Panc1 (cell line): ENCODE measurements at regions not wholly inside any gene's neighbourhood (a gene's known extent, or its start where the extent isn't known, plus 50 kb on each side); places are given as distances from the start of the nearest gene placed in this dataset.

Experiments used
- ATAC-seq: fragments of 200-7000 bp; cut with Tn5 transposase; 2 replicates; pipeline ENCODE4 v1.9.1; 2020; ENCODE audit warnings: mild to moderate bottlenecking, moderate library complexity
- BruUV-seq: library from RNA; stranded (reverse); fragments of 400-500 nt; replicated peaks from 2 replicates; lab custom pipeline; 2021; lab: Mats Ljungman, UMichigan
- CTCF ChIA-PET: fragments of 300-600 bp; sonication (Branson Sonifier 250); formaldehyde crosslinking; loops from one replicate; lab custom pipeline; 2022; ENCODE audit warnings: antibody characterized with exemption; lab: Charles Lee
- POLR2A ChIA-PET: fragments of 300-600 bp; sonication (Branson Sonifier 250); formaldehyde crosslinking; loops from one replicate; lab custom pipeline; 2022; ENCODE audit warnings: antibody characterized with exemption; lab: Charles Lee
- DNase-seq: peaks from one replicate; pipeline ENCODE4 v3.0.0-alpha.2; 2010; ENCODE audit warnings: low read depth, low spot score
- H3K27ac ChIP-seq: 2 replicates; pipeline ENCODE4 v1.5.1; 2011; ENCODE audit warnings: mild to moderate bottlenecking, low read length, inconsistent platforms
- H3K27me3 ChIP-seq: fragments of 200-500 bp; sonication (Bioruptor generic); 2 replicates; pipeline ENCODE4 v1.6.0; 2014; ENCODE audit warnings: low read length, inconsistent platforms; ENCODE audit not compliant: control insufficient read depth, insufficient read depth
- H3K36me3 ChIP-seq: fragments of 200-500 bp; sonication (Bioruptor generic); 2 replicates; pipeline ENCODE4 v1.5.1; 2014; ENCODE audit warnings: inconsistent platforms, mild to moderate bottlenecking, low read length, moderate library complexity; ENCODE audit not compliant: control insufficient read depth, insufficient read depth
- H3K4me1 ChIP-seq: 2 replicates; pipeline ENCODE4 v1.5.1; 2011; ENCODE audit warnings: inconsistent platforms, mild to moderate bottlenecking, low read length, moderate library complexity; ENCODE audit not compliant: control insufficient read depth, insufficient read depth
- H3K4me3 ChIP-seq, 2 experiments: 2 replicates each; pipeline ENCODE4 v1.5.1; 2011 to 2012; ENCODE audit warnings: low read depth in 2 of 2, low read length in 2 of 2, mild to moderate bottlenecking in 2 of 2, inconsistent platforms in 1 of 2, moderate library complexity in 1 of 2
- H3K9me3 ChIP-seq: fragments of 200-500 bp; sonication (Bioruptor generic); 2 replicates; pipeline ENCODE4 v1.5.1; 2014; ENCODE audit warnings: low read depth, mild to moderate bottlenecking, inconsistent platforms, low read length, moderate library complexity; ENCODE audit not compliant: control insufficient read depth, insufficient read depth
- POLR2AphosphoS5 ChIP-seq: IDR thresholded peaks from 2 replicates; pipeline ENCODE4 v1.6.1; 2012; ENCODE audit warnings: mild to moderate bottlenecking, low read depth, low read length, moderate library complexity
- SIN3A ChIP-seq: IDR thresholded peaks from 2 replicates; pipeline ENCODE4 v1.6.1; 2012; ENCODE audit warnings: low read depth, mild to moderate bottlenecking, low read length, moderate library complexity, borderline replicate concordance; ENCODE audit not compliant: insufficient read depth
- TCF7L2 ChIP-seq: IDR thresholded peaks from 2 replicates; pipeline ENCODE4 v1.6.1; 2011; ENCODE audit warnings: mild to moderate bottlenecking, low read depth, low read length, inconsistent platforms
- in situ Hi-C: cut with HindIII; loops from 2 replicates; pipeline ENCODE4 v1.10.0; 2016; ENCODE audit warnings: low sequenced_read_pairs, low pct_unique_long_range_greater_than_20kb
- intact Hi-C: fragments of 100-400 bp; cut with micrococcal nuclease; formaldehyde crosslinking; loops from one replicate; pipeline ENCODE4 v1.10.0; 2022; ENCODE audit not compliant: unreplicated experiment
- TF ChIP-seq, protein P1 (sequence below), 2 experiments: IDR thresholded peaks; 2 replicates each; pipeline ENCODE4 v1.6.1; 2011 to 2012; ENCODE audit warnings: low read depth in 2 of 2, control low read depth in 1 of 2, low read length in 1 of 2, mild to moderate bottlenecking in 1 of 2, moderate library complexity in 1 of 2; ENCODE audit not compliant: insufficient read depth in 1 of 2
- TF ChIP-seq, protein P2 (sequence below): fragments of 450-650 bp; IDR thresholded peaks from 2 replicates; pipeline ENCODE4 v1.5.1; 2017; ENCODE audit warnings: mild to moderate bottlenecking

DNA sequence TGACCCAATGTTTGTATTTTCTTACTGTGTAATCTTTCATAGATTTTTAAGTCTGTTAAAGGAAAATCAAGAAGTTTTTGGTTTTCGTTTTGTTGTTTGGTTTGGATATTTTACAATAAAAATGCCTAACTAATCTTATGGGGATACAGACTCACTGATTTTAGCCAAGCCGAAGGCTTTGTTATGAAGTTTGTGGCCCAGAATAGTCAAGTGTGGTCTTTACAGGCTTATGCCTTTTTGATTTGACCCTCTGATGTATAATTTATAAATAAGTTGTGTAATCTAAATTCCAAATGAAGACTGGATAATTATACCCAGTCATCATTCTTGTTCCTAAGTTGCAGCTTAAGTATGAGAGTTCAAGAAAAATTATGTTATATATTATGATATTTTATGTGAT lies 739.3 kb downstream of the ADGRL2 start:
- Histone ChIP-seq H3K4me3 (no peak overlapping the region), H3K36me3 (no peaks in the 10 kb centered on the region), H3K27me3 (no peaks in the 10 kb centered on the region), H3K4me1 (no peaks in the 10 kb centered on the region), H3K27ac (no peak overlapping the region), H3K9me3 (peaks cover 23% of the 10 kb centered on the region)
- CTCF ChIA-PET, result no interaction called here
- DNase-seq, result no peak
- no peak for ATAC-seq
- no peak for TF ChIP-seq TCF7L2
- TF ChIP-seq, protein P1, sequence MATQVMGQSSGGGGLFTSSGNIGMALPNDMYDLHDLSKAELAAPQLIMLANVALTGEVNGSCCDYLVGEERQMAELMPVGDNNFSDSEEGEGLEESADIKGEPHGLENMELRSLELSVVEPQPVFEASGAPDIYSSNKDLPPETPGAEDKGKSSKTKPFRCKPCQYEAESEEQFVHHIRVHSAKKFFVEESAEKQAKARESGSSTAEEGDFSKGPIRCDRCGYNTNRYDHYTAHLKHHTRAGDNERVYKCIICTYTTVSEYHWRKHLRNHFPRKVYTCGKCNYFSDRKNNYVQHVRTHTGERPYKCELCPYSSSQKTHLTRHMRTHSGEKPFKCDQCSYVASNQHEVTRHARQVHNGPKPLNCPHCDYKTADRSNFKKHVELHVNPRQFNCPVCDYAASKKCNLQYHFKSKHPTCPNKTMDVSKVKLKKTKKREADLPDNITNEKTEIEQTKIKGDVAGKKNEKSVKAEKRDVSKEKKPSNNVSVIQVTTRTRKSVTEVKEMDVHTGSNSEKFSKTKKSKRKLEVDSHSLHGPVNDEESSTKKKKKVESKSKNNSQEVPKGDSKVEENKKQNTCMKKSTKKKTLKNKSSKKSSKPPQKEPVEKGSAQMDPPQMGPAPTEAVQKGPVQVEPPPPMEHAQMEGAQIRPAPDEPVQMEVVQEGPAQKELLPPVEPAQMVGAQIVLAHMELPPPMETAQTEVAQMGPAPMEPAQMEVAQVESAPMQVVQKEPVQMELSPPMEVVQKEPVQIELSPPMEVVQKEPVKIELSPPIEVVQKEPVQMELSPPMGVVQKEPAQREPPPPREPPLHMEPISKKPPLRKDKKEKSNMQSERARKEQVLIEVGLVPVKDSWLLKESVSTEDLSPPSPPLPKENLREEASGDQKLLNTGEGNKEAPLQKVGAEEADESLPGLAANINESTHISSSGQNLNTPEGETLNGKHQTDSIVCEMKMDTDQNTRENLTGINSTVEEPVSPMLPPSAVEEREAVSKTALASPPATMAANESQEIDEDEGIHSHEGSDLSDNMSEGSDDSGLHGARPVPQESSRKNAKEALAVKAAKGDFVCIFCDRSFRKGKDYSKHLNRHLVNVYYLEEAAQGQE (IDR thresholded peaks at IDR 0.05; ENCODE audit: insufficient read depth in 1 of 2, low read depth in 2 of 2, low read length in 1 of 2), result no peak
- TF ChIP-seq SIN3A, result no peak
- no peak for TF ChIP-seq POLR2AphosphoS5
- TF ChIP-seq, protein P2, sequence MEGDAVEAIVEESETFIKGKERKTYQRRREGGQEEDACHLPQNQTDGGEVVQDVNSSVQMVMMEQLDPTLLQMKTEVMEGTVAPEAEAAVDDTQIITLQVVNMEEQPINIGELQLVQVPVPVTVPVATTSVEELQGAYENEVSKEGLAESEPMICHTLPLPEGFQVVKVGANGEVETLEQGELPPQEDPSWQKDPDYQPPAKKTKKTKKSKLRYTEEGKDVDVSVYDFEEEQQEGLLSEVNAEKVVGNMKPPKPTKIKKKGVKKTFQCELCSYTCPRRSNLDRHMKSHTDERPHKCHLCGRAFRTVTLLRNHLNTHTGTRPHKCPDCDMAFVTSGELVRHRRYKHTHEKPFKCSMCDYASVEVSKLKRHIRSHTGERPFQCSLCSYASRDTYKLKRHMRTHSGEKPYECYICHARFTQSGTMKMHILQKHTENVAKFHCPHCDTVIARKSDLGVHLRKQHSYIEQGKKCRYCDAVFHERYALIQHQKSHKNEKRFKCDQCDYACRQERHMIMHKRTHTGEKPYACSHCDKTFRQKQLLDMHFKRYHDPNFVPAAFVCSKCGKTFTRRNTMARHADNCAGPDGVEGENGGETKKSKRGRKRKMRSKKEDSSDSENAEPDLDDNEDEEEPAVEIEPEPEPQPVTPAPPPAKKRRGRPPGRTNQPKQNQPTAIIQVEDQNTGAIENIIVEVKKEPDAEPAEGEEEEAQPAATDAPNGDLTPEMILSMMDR, result no peak
- in situ Hi-C loops (no loop called here), intact Hi-C loops (no loop called here)
- BruUV-seq, result no TSS peak
- POLR2A ChIA-PET, result no interaction called here

DNA sequence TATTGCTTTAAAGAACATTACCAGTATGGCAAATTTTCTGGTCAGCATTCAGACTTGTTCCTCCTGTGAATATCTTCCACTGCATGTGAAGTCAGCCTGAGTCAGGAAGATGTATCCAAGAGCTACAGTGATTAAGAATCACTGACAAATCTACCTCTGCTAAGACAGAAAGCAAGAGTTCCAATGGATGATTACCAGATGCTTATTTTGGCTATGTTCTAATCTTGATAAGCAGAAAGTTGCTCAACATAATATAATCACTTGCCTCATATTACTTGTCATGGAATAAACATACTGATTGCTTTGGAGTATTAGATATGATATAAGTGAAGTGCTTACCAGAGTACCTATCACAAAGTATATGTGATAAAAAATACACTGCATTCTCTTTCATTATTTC lies 738.1 kb downstream of the ADGRL2 start:
- peaks cover 23% of the 10 kb centered on the region for H3K9me3 ChIP-seq
- TF ChIP-seq, protein P2, result no peak
- TF ChIP-seq, protein P1 (IDR thresholded peaks at IDR 0.05; ENCODE audit: insufficient read depth in 1 of 2, low read depth in 2 of 2, low read length in 1 of 2), result no peak
- no peak for TF ChIP-seq POLR2AphosphoS5
- no TSS peak for BruUV-seq
- POLR2A ChIA-PET, result no interaction called here
- DNase-seq (no peak), ATAC-seq (no peak)
- intact Hi-C loops (no loop called here), in situ Hi-C loops (no loop called here)
- H3K4me1 ChIP-seq, result no peaks in the 10 kb centered on the region
- CTCF ChIA-PET, result no interaction called here
- no peaks in the 10 kb centered on the region for H3K27me3 ChIP-seq
- H3K36me3 ChIP-seq, result no peaks in the 10 kb centered on the region
- no peak overlapping the region for H3K4me3 ChIP-seq
- H3K27ac ChIP-seq, result no peak overlapping the region
